Left kidney (tissue), 1 donor: ENCODE measurements at regions not wholly inside any gene's neighbourhood (a gene's known extent, or its start where the extent isn't known, plus 50 kb on each side); places are given as distances from the start of the nearest gene placed in this dataset.
"Not testable (repeated sequence)": the region's sequence is repeated elsewhere in the genome, so short reads cannot be mapped to it uniquely, and the experiment has no call there.

Experiments used
- DNase-seq: peaks from one replicate; pipeline ENCODE4 v3.0.0-alpha.2; 2013

GRCh38 chr16:58960034-58960433, 225.9 kb upstream of the GOT2 start:
- no peak for DNase-seq

DNA sequence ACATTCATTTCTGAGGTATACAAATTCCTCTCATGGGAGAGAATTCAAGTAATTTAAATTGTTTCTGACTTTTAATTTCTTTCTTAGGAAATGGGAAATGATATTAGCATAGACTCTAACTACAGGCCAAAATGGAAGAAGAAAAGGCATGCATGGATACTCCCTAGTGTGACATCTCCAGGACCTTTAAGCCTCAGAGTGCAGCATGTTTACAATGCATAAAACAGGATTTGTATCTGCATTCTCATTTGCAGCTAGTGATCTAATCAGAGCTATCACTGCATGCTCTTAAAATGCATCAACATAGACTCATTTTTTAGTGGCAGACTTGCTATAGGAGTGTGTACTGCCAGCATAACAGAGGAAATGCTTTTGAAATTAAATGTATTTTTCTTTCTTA, 224.6 kb upstream of the GOT2 start:
- DNase-seq, result no peak

DNA sequence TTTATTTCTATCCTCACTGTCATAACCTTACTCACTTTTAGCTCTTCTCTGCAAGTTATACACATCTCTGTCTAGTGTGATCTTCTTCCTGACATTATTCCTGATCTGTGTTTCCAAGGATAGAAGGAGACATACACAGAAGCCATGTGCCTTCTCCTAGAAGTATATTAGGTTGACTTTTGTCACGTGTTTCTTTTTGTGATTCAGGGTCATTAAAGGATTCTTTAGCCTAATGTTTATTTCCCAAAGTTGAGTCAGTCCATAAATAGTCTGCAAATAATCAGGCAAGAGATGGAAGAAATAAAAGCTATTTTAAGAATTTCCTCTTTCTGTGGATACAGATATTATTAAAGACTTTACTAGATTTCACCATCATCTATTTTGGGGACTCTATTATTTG, 214.1 kb upstream of the GOT2 start:
- no peak for DNase-seq

DNA sequence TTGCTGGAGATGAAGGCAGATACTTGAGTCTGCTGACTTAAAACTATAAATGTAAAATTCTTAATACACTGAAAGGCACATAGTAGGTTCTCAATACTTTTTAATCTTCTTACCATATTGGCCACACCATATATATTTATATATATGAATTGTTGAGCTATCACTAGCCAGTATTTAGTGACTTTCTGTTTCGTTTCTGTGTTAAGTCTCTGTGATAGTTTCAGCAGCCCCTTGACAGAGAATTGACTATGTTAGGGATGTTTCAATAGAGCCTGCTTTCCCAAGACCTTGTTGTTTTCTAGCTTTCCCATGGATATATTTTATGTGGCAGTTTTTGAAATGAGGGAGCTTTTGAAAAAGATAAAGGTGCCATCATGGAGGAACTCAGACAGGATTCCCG, 206.5 kb upstream of the GOT2 start:
- no peak for DNase-seq

GRCh38 chr16:58938811-58939210, 204.7 kb upstream of the GOT2 start:
- peak; percentile 67 for DNase-seq

DNA sequence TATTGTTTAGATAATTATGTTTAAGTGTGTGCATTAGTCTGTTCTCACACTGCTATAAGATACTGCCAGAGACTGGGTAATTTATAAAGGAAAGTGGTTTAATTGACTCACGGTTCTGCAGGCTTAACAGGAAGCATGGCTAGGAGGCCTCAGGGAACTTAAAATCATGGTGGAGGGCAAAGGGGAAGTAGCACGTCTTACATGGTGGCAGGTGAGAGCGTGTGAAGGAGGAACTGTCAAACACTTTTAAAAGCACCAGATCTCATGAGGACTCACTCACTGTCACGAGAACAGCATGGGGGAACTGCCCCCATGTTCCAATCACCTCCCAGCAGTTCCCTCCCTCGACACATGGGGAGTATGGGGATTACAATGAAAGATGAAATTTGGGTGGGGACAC, 203.5 kb upstream of the GOT2 start:
- no peak for DNase-seq

GRCh38 chr16:58933186-58933585, 199.1 kb upstream of the GOT2 start:
- no peak for DNase-seq

- no peak for DNase-seq
Observed at GRCh38 chr16:58931436-58931835, 197.3 kb upstream of the GOT2 start.

DNA sequence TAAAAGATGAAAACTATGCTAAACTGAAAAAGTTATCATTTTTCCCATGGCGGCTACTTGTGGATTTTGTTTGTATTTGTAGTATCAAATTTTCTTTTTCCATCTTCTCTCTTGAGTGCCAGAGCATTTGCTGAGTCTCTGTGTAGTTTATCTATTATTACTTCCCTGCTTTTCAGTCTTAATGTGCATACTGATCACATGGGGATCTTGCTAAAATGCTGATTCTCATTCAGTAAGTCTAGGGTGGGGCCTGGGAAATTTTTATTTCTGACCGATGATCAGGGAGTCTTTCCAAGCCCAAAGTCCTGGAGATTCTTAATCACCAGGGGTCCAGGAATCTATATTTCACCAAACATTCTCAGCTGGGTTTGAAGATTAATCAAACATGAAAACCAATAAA, 189.0 kb upstream of the GOT2 start:
- no peak for DNase-seq

- DNase-seq, result no peak
Observed at GRCh38 chr16:58913456-58913855, 179.3 kb upstream of the GOT2 start.

DNA sequence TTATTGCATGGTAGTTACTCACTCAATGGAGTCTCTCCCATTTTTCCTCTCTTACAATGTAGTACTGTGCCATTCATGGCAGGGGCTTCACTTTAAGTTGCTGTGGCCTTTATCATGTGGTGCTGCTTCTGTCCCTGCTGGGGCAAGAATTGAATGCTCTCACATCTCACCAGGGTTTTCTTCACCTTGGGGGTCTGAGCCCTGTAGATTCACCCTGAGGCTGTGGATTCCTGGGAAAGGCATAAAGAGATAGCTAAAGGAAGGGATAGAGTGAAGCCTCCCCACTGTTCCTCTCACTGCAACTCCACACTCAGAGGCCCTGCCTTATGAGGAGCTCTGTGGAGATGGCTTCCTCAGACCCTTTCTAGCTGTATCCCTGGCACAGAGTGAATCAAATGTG, 178.5 kb upstream of the GOT2 start:
- DNase-seq, result no peak

DNA sequence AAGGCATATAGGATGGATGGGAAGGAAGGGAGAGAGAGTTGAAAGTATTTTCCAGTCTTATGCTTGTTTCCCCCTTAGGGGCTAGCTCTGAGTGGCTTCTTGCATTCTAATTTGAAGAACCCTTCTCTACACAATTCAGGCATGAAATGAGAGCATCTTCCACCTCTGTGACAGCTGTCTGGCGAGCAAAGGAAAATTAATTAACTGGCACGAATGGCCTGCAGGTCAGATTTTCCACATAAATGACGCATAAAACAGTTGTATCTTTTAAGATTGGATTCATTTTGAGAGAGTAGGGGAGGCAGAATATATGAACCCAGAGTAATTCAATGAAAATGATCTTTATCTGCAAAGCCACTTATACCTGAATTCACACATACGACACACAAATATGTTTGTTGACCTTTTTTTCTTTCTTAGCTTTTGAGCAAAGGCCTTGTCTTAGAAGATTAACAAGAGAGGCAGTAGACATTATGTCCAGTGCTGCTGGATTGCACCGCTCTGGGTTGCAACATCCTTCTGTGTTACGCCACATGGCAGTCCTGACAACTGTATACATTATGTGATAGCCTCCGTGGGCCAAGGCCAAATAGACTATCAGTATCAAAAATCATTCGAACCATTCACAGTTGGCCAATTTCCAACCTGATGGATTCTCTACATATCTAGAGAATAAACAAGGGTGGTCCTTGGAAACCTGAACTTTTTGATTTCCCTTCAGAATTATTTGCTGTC, 173.0 kb upstream of the GOT2 start:
- no peak for DNase-seq

- DNase-seq, result no peak
Observed at GRCh38 chr16:58904291-58904690, 170.2 kb upstream of the GOT2 start.

DNA sequence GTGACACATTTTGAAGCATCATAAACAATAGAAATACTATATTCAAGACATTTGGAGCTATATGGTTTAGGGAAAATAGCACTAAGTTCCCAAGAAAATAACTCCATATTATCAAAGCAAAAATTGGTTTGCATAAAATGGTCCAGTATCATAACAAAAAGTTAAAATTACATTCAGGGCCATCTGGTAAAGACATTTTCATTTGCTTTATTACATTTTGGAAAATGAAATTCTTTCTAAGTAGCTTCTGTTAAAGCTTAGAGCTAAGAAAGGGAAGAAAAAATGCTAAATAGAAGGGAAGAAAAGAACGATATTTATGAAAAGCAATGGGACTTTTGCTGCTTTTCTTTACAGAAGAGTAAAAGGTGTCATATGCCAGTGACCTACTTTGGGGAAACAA, 155.4 kb upstream of the GOT2 start:
- no peak for DNase-seq

- DNase-seq, result no peak
Observed at GRCh38 chr16:58885528-58886170, 151.5 kb upstream of the GOT2 start.

DNA sequence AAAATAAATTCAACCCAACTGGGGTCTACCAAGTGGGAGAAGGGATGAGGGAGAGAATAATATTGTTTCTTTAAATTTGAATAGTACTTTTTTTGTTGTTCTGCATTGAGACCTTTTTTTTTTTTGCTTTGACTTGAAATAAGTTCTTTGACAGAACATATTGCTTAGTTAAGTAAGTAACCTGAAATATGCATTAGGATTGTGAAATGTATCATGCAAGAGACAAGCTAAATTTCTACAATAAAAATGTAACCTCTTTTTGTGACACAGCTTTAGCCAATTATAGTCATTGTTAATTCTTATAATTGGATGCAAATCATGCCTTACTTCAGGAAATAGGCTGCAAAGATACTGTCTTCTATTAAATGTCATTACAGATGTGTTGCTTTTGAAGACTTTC, 150.0 kb upstream of the GOT2 start:
- DNase-seq, result no peak

DNA sequence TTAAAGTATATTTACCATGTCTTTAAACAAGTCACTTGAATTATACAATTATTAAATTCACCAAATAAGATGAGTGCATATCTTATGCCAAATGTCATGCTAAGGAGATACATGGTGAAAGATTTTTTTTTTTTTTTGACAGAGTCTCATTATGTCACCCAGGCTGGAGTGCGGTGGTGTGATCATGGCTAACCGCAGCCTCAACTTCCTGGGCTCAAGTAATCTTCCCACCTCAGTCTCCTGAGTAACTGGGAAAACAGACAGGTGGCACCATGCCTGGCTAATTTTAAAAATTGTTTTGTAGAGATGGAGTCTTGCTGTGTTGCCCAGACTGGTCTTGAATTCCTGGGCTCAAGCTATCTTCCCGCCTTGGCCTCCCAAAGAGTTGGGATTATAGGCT, 149.0 kb upstream of the GOT2 start:
- no peak for DNase-seq

DNA sequence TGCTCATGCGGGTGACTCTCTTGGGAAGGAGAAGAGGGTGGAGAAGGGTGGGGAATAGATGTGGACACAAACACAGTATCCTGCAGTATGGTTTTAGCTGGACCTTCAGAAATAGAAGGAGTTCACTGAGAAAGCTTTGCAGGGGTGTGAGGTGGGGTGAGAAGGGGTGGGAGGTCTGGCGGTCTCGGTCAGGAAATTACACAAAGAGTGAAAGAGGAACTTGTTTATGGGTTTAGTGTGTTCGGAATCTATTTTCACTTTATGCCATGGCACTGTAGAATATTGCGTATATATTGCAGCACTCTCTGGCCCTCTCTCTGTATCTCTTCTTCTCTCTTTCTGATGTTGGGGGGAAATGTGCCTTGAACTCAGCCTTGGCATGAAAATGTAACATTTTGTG, 148.2 kb upstream of the GOT2 start:
- DNase-seq, result no peak

GRCh38 chr16:58878641-58879040, 144.5 kb upstream of the GOT2 start:
- not testable (repeated sequence) for DNase-seq

- DNase-seq, result no peak
Observed at GRCh38 chr16:58866935-58867334, 132.8 kb upstream of the GOT2 start.

- DNase-seq, result no peak
Observed at GRCh38 chr16:58863761-58864160, 129.6 kb upstream of the GOT2 start.

DNA sequence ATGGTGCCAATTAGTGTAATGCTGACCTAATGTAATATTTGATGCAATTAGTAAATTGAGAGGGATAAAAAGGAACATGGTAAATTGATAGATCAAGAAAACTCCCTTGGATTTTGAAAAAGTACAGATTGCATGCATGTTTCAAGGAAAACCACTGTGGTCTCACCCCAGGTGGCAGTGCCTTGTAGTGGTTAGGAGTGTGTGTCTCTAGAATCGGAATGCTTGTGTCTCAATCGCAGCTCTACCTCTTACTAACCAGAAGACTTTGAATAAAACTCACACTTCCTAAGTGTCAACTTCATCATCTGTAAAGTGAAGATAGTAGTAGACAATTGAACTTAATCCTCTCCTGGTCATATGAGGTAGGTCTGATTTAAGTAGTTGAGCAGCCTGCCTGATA, 128.9 kb upstream of the GOT2 start:
- no peak for DNase-seq

- DNase-seq, result no peak
Observed at GRCh38 chr16:58862334-58863021, 128.4 kb upstream of the GOT2 start.
